Stromal cell of bone marrow (primary cell): ENCODE measurements at regions not wholly inside any gene's neighbourhood (a gene's known extent, or its start where the extent isn't known, plus 50 kb on each side); places are given as distances from the start of the nearest gene placed in this dataset.
"Not testable (repeated sequence)": the region's sequence is repeated elsewhere in the genome, so short reads cannot be mapped to it uniquely, and the experiment has no call there.

ENCODE experiments used
- DNase-seq: peaks from one replicate; pipeline ENCODE4 v3.0.0-alpha.2; 2012; ENCODE audit warnings: low read depth

DNA sequence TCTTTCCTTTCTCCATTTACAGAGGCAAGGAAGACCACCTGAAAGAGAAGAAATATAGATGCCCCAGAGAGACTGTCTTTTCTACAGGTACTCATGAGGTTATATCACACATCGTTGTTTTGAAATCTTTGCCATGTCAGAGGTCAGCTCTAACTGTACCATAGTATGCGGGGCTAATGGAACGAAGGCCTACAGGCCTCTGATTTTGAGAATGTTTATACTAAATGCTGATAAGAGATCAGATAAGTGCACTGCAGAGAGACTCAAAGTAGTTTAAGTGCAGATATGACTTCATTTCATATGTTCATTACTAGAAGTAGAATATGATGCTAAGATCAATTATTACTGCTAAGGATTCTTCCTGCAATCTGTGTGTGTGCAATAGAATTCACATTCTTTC lies 1005.0 kb downstream of the GALC start:
- DNase-seq: no peak

DNA sequence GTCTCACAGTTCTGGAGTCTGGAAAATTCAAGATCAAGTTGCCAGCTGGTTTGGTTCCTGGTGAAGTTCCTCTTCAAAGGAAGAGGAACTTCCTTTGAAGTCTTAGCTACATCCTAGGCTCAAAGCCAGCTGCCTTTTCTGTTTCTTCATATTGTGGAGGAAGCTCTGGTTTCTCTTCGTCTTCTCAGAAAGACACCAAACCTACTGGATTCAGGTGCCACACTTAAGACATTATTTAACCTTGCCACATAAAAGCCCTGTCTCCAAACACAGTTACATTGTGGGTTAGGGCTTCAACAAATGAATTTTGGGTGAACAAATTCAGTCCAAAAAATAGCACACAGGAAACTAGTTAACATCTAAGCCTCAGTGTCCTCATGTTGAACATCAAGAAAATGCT lies 1019.8 kb downstream of the GALC start:
- no peak for DNase-seq

DNA sequence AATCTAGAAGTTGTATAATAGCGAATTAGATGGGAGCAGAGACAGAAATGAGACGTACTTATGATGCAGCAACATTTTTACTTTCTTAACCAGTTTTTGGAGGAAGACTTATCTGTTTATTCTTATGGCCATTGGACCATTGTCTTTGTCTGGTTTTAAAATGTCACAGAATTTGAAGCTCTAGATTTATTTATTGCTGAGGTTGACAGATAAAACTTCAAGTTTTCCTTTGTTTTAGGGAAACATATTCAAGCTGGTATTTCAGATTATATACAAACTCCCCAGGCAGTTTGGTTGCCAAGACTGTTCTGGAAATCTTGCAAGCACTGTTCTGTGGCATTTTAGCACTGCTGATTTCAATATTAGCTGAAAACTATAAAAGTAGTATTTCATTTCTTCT lies 1021.7 kb downstream of the GALC start:
- DNase-seq: no peak

DNA sequence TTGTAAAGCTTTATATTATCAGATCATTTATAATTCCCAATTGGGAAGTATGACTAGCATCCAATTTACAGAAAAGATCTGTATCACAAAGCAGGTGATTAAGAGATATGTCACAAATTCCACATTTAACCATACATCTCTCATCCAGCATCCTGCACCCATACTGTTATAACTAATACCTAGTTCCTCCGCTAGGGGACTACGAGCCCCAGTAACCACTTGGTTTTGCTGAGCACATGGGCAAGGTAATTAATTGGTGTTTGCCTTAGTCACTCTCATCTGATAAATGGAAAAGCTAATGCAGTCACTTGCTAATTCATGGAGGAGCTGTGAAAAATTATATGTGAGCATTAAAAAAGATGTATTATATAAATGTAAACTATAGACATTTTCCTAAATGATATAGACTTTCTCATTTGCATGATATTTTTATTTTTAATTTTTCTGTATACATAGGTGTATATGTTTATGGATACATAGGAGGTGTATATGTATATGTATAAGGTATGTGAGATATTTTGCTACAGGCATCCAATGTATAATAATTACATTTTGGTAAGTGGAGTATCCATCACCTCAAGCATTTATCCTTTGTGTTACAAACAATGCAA lies 1031.8 kb downstream of the GALC start:
- DNase-seq: no peak

DNA sequence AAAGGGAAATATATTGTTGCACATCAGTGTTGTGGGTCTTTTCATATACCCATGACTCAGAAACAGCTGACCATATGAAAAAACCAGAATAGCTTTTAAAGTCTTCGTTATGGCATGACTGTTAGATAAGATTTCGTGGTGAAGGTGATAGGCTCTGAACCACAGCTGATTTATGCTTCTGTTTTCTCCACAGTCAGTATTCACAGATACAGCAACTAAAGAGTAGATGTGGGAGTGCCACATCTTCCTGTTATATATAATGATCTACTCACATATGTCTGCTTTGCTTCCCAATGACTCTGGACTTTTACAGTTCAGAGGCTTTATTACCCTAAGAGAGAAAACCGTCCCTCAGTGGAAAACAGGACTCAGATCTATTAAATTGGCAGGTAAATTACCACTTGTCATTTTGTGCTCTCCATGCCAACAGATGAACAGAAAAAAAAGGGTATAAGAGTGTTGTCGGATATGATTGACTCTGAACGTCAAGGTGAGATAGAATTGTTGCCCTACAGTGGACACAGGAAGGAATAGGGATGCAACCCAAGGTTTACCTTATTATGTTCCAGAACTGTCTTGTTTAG lies 1037.1 kb downstream of the GALC start:
- no peak for DNase-seq

DNA sequence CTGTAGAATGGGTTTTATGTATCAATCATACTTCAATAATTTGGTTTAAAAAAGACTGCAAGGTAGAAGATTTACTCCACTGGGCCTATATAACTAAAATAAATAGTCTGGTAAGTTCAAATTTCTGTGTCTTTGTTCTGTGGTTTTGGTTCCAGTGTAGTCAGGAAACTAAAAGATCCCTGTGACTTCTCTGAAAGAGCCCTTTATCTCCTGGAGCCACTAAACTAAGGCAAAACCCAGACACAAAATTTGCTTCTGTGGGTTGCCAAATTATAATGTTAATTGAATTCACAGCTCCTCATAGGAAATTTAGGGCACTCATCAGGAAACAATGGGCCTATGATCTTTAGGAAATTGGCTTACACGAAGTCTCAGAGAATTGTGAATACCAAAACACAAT lies 1038.4 kb downstream of the GALC start:
- no peak for DNase-seq

DNA sequence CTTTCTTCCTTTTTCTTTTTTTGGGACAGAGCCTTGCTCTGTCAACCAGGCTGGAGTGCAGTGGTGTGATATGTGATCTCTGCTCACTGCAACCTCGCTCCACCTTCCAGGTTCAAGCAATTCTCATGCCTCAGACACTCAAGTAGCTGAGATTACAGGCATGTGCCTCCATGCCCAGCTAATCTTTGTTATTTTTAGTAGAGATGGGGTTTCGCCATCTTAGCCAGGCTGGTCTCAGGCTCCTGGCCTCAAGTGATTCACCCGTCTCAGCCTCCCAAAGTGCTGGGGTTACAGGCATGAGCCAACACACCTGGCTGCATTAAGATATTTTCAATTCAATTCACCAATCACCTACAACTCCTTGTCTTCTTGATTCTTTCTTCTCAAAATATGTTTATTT lies 1046.5 kb downstream of the GALC start:
- DNase-seq: no peak

DNA sequence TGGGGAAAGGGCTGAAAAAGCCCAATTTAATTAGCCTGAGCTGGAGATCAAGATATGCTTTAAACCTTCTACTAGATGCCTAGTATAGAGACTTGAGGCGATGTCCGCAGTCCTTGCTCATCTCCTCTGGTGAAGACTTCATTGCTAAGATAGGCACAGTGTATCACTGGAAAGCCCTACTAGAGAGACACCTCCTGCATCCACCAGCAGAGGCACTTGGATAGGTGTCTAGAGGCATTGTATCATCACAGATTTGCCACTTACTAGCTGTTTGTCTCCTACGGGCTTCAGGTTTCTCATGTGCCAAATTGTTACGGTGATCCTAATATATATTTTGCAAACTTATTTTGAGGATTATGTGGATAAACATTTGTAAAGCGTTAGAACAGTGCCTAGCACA lies 1048.5 kb downstream of the GALC start:
- no peak for DNase-seq

DNA sequence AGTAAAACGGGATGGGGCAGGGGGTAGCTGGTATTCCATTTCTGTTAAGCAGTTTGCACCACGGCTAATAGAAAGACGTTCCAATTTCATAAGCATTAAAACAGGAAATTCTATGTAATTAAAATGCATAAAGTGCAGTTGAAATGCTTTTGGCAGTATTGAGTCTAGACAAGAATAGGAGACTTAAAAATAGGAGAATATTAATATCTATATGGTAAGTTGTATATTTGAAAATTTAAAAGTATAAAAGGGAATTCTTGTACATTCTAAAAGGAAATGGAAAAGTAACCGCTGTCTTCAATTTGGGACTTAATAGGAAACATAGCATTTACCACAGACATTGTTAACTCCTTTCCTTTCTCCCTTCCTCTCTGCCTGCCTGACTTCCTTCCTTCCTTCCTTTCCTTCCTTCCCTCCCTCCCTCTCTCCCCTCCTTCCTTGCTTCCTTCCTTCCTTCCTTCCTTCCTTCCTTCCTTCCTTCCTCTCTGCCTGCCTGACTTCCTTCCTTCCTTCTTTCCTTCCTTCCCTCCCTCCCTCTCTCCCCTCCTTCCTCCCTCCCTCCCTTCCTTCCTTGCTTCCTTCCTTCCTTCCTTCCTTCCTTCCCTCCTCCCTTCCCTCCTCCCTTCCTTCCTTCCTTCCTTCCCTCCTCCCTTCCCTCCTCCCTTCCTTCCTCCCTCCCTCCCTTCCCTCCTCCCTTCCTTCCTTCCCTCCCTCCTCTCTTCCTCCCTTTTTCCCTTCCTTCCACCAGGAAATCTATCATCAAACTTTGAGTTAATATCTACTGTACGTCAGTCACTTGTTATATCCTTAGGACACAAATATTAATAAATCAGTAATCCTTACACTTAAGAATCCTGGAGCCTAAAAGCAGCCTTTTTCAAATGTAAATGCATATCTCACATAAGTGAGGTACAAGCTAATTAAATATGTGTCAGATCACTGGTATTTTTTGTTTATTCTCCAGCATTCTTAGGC lies 1049.3 kb downstream of the GALC start:
- no peak for DNase-seq

DNA sequence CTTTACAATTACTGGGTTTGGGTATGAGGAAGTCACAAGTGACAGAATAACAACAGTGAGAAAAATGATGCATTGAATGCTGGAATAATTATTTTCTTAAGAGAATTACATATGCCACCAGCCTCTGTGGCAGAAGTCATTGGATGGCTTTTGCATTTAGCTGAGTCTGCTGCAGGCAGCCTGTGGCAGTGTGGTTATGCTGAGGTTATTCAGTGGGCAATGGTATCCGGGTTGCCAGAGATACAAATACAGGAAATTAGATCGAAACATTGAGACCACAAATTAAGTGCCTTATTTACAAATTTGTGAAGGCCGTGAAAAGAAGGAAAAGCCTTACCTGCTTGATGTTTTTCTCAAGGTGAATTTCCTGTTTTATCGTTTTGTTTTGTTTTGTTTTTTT lies 1050.0 kb downstream of the GALC start:
- DNase-seq: no peak

DNA sequence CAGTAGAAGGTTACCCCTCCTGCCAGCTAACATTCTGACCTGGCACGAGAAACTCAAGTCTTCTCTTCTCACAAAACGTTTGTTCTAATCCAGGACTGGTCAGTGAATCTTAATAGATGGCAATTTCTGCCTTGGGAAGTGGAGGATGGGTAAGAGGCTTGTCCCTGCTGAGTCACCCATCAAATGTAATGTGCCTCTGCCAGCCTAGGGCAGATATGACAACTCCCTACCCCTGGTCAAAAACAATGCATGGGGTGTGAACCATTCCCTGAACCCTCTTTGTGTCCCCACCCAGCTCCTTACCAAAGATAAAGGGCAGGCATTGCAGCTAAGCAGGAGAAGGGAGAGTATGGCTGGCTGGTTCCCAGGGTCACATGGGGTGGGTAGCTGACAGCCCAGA lies 1052.9 kb downstream of the GALC start:
- no peak for DNase-seq

DNA sequence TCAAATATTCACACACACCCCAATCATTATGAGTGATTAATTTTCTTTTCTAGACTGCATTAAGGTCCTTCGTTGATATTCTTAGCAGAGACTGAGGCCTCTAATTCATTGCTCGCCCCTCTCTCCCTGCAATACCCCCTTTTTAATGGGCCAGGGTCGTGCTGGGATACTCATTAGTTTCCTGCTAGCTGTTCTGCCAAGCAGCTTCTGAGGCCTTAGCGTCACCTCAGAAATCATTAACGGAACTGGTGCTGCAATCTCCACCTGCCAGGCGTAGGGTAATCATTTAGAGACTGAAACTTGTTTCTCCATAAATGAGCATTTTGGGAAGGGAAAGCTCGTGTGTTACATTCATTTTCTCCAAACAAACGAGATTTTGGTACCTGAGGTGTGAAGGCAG lies 1054.7 kb downstream of the GALC start:
- DNase-seq: no peak

DNA sequence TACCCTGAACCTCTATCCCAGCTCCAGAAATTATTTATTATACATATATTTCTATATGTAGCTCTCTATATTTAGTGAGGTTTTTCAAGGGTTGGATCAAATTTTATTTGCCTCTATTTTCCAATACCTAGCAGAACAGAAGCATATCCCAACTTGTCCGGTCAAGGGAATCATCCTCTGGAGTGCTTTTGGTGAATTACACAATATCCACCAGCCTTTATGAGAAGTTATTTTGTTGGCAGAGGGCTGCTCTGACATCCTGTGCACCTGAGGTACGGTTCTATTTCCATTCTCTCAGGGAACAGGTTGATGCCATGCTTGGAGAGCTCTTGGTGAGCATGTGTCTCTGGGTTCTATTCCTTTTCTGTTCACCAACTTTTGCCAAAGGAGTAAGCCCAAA lies 1056.4 kb downstream of the GALC start:
- DNase-seq: no peak

DNA sequence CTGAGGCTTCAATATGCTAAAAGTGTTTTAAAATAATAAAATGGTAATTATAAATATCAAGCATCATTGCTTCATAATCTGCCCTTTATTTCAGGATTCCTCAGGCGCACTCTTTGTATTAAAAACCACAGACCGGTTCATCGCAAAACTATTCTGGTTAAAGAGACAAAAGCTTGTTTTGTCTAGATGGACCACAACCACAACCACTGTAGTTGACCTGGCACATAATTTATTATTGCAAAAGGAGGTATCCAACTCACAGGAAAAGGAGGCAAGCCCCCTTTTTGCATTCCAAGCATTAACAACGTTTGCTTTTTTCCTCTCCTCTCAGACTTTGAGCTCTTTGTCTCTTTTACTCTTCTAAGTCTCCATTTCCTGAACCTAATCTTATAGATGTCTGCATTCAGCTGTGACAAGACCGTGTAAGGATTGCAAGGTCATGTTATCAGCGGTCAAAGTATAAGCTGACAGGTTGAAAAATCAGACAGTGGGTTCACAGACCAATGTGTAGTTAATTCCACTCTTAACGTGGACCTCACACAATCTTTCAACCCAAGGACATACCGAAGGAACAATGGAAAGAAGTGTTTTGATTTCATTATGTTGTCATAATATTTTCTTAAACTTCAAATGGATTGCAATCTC lies 1057.6 kb downstream of the GALC start:
- no peak for DNase-seq

DNA sequence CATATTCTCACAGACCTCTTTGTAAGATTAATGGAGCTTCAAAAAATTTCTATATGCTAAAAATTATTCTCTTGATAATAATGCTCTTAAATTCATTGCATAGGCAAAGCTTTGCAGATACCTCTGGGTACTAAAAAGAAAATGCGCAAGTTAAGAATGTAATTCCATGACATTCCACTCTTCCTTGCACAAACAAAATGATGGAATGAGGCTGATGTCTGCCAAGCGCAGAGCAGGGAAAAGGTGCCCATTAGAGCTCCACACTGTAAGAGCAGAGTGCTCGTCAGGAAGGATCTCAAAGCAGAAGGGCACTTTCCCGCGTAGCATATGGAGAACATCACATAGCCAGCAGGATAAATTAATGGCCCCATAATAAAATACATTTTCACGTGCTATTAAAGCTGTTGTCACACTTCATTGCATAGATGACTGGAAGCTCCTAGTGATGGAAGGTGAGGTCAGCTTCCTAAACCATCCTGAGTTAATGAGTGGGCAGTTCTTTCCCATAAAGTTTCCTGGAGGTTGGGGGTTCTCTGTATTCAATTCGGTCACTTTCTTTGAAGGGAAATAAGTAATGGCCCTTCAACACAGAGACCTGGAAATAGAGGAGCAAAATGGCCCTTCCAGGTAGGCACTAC lies 1058.9 kb downstream of the GALC start:
- no peak for DNase-seq

DNA sequence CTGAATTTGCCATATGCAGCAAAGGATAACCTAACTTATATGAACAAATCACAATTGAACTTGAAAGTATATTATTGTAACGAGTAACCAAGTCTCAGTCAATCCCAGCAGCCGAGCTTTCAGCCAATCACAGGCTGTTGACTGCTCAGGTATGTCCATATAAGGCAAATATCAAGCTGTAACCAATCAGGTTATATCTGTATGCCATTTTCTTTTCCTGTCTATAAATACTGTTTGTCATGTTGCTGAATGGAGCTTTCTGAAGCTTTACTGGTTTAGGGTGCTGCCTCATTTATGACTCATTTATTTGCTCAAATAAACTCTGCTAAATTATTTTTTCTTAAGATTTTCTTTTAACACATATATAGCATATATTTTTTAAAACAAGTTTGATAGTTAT lies 1059.5 kb downstream of the GALC start:
- DNase-seq: no peak

DNA sequence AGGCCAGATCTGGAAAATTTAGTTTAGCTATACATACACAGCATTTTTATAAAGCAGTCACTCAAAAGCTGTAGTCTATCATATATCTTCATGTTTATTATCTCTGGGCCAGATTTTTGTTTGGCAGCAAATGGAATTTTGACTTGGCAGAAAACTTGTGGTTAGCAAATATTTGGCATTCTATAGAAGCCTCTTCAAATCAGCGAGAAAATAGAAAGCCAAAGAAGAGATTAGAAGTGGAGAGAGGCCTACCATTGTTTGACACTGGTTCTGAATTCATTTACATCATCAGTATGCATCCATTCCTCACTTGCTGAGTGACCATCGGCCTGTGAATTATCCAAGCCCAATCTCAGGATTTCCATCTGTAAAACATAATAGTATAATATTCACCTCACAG lies 1077.6 kb downstream of the GALC start:
- DNase-seq: no peak

DNA sequence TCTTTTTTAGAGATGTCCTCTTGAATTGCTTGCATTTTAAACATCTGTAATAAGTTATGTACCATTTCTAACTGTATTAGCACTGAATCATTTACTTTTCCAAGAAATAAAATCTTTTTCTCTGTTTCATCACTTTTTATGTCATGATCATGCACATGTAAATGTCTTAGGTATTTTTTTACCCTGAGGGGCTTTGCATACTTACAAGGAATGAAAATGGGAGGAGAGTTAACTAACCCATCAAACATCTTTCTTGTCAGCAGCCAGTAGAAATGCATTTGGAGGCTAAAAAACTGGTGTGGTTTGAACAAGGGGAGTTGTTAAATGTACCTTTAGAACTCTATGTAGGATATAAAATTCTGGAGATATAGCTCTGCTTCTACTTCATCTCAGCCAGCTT lies 1080.3 kb downstream of the GALC start:
- no peak for DNase-seq

DNA sequence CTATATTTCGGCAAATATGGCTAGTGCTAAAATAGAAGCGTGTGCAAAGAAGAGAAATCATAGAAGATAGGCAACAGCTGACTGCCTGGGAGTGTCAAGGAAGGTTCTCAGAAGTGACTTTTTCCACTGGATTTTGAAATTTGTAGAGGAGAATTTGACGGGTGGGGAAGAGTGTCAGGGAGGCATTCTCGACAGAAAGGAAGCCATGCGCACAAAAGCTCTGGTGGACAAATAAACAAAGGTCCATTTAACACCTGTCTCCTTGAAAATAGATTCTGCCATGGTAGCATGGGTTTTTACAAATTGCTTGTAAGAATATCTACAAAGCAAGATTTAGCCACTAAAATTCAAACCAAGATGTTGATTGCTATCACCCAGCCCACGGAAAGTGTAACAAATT lies 1081.5 kb downstream of the GALC start:
- DNase-seq: no peak

DNA sequence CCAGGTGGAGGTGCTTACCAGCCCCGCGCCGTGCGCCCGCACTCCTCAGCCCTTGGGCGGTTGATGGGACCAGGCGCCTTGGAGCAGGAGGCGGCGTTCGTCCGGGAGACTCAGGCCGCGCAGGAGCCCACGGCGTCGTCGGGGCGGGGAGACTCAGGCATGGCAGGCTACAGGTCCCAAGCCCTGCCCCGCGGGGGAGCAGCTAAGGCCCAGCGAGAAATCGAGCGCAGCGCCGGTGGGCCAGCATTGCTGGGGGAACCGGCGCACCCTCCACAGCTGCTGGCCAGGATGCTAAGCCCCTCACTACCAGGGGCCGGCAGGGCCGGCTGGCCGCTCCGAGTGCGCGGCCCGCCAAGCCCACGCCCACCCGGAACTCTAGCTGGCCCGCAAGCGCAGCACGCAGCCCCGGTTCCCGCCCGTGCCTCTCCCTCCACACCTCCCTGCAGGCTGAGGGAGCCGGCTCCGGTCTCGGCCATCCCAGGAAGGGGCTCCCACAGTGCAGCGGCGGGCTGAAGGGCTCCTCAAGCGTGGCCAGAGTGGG lies 1087.5 kb downstream of the GALC start:
- not testable (repeated sequence) for DNase-seq

DNA sequence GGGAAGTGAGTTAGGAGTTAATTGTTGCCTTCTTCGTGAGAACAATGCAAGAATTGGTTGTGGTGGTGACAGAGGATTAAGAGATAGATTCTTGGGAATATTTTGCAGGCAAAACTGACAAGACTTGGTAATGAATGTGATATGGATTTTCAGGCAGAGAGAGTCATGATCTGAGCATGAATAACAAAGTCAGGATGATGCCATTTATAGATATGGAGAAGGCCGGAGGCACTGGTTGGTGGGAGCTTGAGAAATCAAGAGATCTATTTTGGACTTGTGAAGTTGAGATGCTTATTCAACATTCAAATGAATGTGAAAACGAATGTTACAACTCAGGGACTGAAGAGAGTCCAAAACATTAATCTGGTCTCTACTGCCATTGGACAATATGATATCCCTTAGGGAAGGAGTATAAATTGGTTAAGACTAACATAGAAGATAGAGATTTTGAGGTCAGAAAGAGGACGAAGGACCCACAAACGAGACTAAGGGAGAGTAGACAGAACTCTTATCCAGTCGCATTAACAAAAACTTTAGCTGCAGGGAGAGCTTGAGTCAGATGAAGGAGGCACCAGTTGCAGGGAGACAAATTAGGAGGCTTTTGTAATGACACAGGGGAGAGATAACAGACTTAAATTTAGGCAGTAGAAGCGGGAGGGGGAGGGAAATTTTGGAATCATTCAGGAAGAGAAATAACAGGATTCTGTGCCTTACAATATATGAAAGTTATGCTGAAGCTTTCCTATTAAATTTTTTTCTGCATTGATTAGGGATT lies 1090.6 kb downstream of the GALC start:
- no peak for DNase-seq
